Mesothelial cell of epicardium (in vitro differentiated cells): ENCODE measurements at regions not wholly inside any gene's neighbourhood (a gene's known extent, or its start where the extent isn't known, plus 50 kb on each side); places are given as distances from the start of the nearest gene placed in this dataset.

Experiments
- DNase-seq, 2 experiments: peaks; one replicate each; pipeline ENCODE4 v3.0.0; 2021; ENCODE audit warnings: low spot score in 2 of 2; ENCODE audit not compliant: unreplicated experiment in 2 of 2
- H3K27ac Mint-ChIP-seq: 2 replicates; pipeline ENCODE4 v1.8.0; 2021; ENCODE audit warnings: mixed read lengths
- H3K27me3 Mint-ChIP-seq: 2 replicates; pipeline ENCODE4 v1.8.0; 2021; ENCODE audit warnings: low read depth, mixed read lengths
- H3K36me3 Mint-ChIP-seq: 2 replicates; pipeline ENCODE4 v1.8.0; 2021; ENCODE audit warnings: mixed read lengths
- H3K4me1 Mint-ChIP-seq: 2 replicates; pipeline ENCODE4 v1.8.0; 2021; ENCODE audit warnings: mixed read lengths
- H3K4me3 Mint-ChIP-seq: 2 replicates; pipeline ENCODE4 v1.8.0; 2021; ENCODE audit warnings: mild to moderate bottlenecking, moderate library complexity, mixed read lengths
- H3K9me3 Mint-ChIP-seq: 2 replicates; pipeline ENCODE4 v1.8.0; 2021; ENCODE audit warnings: mixed read lengths
- TF ChIP-seq, protein P1 (sequence below): fragments of 200-600 bp; sonication (generic); IDR thresholded peaks from one replicate; pipeline ENCODE4 v1.5.0; 2021; ENCODE audit warnings: antibody characterized with exemption; ENCODE audit not compliant: unreplicated experiment

DNA sequence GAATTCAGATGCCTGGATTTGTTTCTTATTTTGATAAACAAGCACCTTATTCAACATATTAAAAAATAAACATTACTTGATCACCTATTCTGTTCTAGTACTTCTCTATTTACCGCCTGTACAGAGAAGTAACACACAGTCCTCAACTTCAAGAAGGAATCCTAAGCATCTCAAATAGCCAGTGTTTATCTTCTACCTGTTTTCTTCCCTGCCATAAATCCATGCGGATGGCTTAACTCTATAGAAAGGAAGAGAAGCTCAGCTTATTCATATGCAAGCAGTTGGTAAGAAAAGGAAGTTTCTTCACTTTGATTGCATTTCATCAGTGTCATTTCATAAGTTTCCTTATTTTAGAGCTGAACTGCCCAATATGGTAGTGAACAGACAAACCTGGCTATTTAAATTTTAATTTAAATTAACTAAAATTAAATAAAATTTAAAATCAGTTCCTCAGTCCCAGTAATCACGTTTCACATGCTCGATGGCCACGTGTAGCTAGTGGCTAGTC, 210.0 kb upstream of the PEX5L start:
- H3K27me3 Mint-ChIP-seq, result no peaks in the 10 kb centered on the region
- no peaks in the 10 kb centered on the region for H3K36me3 Mint-ChIP-seq
- no peak for DNase-seq
- H3K9me3 Mint-ChIP-seq, result peaks cover 5% of the 10 kb centered on the region
- H3K4me3 Mint-ChIP-seq, result no peak overlapping the region
- no peak overlapping the region for H3K27ac Mint-ChIP-seq
- H3K4me1 Mint-ChIP-seq, result no peaks in the 10 kb centered on the region
- TF ChIP-seq, protein P1, sequence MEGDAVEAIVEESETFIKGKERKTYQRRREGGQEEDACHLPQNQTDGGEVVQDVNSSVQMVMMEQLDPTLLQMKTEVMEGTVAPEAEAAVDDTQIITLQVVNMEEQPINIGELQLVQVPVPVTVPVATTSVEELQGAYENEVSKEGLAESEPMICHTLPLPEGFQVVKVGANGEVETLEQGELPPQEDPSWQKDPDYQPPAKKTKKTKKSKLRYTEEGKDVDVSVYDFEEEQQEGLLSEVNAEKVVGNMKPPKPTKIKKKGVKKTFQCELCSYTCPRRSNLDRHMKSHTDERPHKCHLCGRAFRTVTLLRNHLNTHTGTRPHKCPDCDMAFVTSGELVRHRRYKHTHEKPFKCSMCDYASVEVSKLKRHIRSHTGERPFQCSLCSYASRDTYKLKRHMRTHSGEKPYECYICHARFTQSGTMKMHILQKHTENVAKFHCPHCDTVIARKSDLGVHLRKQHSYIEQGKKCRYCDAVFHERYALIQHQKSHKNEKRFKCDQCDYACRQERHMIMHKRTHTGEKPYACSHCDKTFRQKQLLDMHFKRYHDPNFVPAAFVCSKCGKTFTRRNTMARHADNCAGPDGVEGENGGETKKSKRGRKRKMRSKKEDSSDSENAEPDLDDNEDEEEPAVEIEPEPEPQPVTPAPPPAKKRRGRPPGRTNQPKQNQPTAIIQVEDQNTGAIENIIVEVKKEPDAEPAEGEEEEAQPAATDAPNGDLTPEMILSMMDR, result no peak

DNA sequence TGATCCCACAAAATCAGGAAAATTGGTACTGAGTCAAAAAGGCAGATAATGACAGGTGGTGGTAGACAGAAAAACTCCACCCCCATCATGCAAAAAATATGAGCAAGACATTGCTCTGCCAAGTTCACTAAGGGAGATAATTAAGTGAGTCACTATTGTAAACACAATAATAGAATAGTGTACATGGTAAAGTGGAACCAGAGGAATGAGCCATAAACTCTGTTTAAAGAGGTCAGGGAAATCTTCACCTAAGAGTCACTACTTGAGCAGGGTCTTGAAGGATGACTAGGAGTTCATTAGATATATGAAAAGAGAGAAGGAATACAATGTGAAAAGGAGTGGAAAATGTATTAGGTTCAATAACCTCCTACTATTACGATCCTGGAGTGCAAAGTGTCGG, 213.4 kb upstream of the PEX5L start:
- H3K27me3 Mint-ChIP-seq, result no peaks in the 10 kb centered on the region
- H3K36me3 Mint-ChIP-seq, result no peaks in the 10 kb centered on the region
- no peak overlapping the region for H3K27ac Mint-ChIP-seq
- no peak for DNase-seq
- TF ChIP-seq, protein P1, result no peak
- no peak overlapping the region for H3K4me3 Mint-ChIP-seq
- H3K4me1 Mint-ChIP-seq, result no peaks in the 10 kb centered on the region
- peaks cover 2% of the 10 kb centered on the region for H3K9me3 Mint-ChIP-seq

DNA sequence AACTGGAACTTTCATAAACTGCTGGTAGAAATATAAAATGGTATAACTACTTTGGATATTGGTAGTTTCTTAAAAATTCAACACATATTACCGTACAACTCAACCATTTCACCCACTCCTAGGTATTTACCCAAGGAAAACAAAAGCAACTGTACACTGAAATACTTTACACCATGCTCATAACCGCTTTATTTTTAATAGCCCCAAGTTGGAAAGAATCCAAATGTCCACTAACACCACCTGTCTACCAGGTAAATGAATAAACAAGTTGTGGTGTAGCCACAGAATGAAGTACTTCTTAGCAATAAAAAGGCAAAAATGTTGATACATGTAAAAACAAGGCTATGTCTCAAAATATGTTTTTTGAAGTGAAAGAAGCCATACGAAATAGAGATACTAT, 215.9 kb upstream of the PEX5L start:
- Mint-ChIP-seq H3K27me3 (no peaks in the 10 kb centered on the region), H3K4me1 (no peaks in the 10 kb centered on the region), H3K27ac (no peak overlapping the region), H3K4me3 (no peak overlapping the region), H3K36me3 (no peaks in the 10 kb centered on the region), H3K9me3 (peaks cover 8% of the 10 kb centered on the region)
- TF ChIP-seq, protein P1, result no peak
- DNase-seq, result no peak

DNA sequence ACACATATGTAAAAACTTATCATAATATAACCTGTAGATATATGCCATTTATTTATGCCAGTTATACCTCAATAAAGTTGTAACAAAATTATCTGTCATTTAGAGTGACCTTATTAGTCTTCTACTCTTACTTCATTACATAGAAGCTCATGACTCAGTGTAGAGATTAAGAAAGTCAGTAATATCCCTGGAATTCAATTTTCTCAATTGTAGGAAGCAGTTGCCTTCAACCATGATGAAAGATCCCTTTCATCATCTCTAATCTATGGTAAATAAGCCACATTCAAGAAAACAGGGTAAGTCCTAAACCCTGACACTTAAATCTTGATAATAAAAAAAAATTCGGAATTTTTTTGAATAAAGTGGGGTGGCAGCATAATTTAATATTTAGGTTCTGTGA, 216.5 kb upstream of the PEX5L start:
- Mint-ChIP-seq H3K27ac (no peak overlapping the region), H3K36me3 (no peaks in the 10 kb centered on the region), H3K9me3 (peaks cover 14% of the 10 kb centered on the region), H3K4me3 (no peak overlapping the region), H3K4me1 (no peaks in the 10 kb centered on the region), H3K27me3 (no peaks in the 10 kb centered on the region)
- TF ChIP-seq, protein P1, result no peak
- DNase-seq, result no peak

DNA sequence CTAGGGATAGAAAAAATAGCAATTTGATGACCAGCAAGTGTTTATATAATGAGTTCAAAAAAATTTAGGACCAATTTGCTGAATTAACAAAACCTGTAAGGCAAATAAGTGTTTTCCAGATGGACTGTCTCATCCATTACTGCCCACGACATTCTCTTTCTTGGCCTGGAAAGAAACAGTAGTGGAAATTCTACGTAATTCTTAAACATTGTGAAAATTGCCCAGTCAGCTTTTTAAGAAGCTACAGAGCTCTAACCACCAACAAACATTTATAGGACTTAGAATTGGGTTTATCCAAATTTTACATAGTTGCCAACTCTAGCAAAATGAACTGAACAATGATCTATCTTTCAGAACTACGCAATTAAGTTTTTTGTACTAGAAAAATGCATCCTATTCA, 227.7 kb upstream of the PEX5L start:
- H3K27me3 Mint-ChIP-seq, result no peaks in the 10 kb centered on the region
- no peak overlapping the region for H3K4me3 Mint-ChIP-seq
- H3K36me3 Mint-ChIP-seq, result no peaks in the 10 kb centered on the region
- no peak for DNase-seq
- peaks cover 42% of the 10 kb centered on the region for H3K9me3 Mint-ChIP-seq
- TF ChIP-seq, protein P1, result no peak
- no peak overlapping the region for H3K27ac Mint-ChIP-seq
- no peaks in the 10 kb centered on the region for H3K4me1 Mint-ChIP-seq

DNA sequence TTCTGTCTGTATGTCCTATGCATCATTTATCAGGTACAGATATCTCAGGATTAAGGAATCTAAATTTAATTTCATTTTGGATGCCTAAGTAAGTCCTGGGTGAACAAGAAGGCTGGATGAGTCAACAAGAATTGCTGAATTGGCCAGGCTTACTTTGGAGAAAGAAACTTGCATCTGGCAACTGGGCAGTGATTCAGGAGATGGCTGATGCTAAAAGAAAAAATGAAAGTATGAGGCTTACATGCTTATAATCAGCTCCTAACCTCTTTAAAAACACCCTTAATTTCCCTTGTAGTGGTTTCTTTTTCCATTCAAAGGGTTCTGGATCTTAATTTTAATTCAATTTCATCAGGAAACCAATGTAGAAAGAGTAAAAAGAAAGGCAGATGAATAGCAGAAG, 228.8 kb upstream of the PEX5L start:
- peaks cover 37% of the 10 kb centered on the region for H3K9me3 Mint-ChIP-seq
- no peak overlapping the region for H3K27ac Mint-ChIP-seq
- H3K27me3 Mint-ChIP-seq, result no peaks in the 10 kb centered on the region
- TF ChIP-seq, protein P1, result no peak
- DNase-seq, result no peak
- no peak overlapping the region for H3K4me3 Mint-ChIP-seq
- H3K4me1 Mint-ChIP-seq, result no peaks in the 10 kb centered on the region
- no peaks in the 10 kb centered on the region for H3K36me3 Mint-ChIP-seq
